RWPE2 (cell line): ENCODE measurements at regions not wholly inside any gene's neighbourhood (a gene's known extent, or its start where the extent isn't known, plus 50 kb on each side); places are given as distances from the start of the nearest gene placed in this dataset.

Experiments
- ATAC-seq: fragments of 200-7000 bp; cut with Tn5 transposase; 3 replicates; pipeline ENCODE4 v1.9.1; 2021; ENCODE audit warnings: low read depth
- DNase-seq: peaks from one replicate; pipeline ENCODE4 v3.0.0-alpha.2; 2020; ENCODE audit warnings: low spot score
- H3K27ac ChIP-seq: fragments of 450-650 bp; 2 replicates; pipeline ENCODE4 v1.5.1; 2017; ENCODE audit warnings: mild to moderate bottlenecking; ENCODE audit not compliant: poor library complexity, severe bottlenecking
- H3K27me3 ChIP-seq: fragments of 250-450 bp; sonication (Bioruptor Pico); 2 replicates; pipeline ENCODE4 v1.5.1; 2021; ENCODE audit warnings: mild to moderate bottlenecking, moderate library complexity; ENCODE audit not compliant: insufficient read depth, poor library complexity, severe bottlenecking
- H3K36me3 ChIP-seq: fragments of 250-450 bp; sonication (Bioruptor Pico); 2 replicates; pipeline ENCODE4 v1.5.1; 2020; ENCODE audit warnings: low read depth, mild to moderate bottlenecking, moderate library complexity
- H3K4me1 ChIP-seq: fragments of 250-450 bp; sonication (Bioruptor Pico); 2 replicates; pipeline ENCODE4 v1.5.1; 2021; ENCODE audit warnings: mild to moderate bottlenecking, moderate library complexity; ENCODE audit not compliant: insufficient read depth, poor library complexity, severe bottlenecking
- H3K4me3 ChIP-seq: fragments of 250-450 bp; sonication (Bioruptor Pico); 2 replicates; pipeline ENCODE4 v1.5.1; 2021; ENCODE audit warnings: mild to moderate bottlenecking, moderate library complexity; ENCODE audit not compliant: severe bottlenecking
- H3K9me3 ChIP-seq: fragments of 250-450 bp; sonication (Bioruptor Pico); 2 replicates; pipeline ENCODE4 v1.5.1; 2021; ENCODE audit warnings: mild to moderate bottlenecking, moderate library complexity; ENCODE audit not compliant: severe bottlenecking
- TF ChIP-seq, protein P1 (sequence below): fragments of 450-650 bp; IDR thresholded peaks from one replicate; pipeline ENCODE4 v1.5.1; 2017; ENCODE audit warnings: mild to moderate bottlenecking, moderate library complexity; ENCODE audit not compliant: poor library complexity, severe bottlenecking

DNA sequence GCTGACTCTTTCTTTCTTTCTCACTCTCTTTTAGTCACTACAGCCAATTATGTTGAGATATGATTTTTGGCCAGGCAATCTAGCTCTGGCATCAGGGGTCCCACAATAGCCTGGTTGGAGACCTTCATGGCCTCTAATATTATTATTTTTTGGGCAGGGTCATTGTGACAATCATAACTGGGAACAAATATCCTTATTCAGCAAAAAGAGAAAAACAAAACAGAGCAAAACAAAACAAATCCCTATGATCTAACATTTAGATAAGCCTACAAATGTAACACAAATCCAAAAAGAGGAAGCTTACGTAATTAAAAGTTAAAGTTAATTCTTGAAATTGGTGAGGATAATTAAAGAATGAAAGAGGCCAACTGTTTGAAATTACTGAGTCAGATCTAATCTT lies 640.0 kb downstream of the TUSC7 start:
- no peak overlapping the region for H3K4me3 ChIP-seq
- ATAC-seq (no peak), DNase-seq (no peak)
- H3K36me3 ChIP-seq: no peaks in the 10 kb centered on the region
- no peaks in the 10 kb centered on the region for H3K4me1 ChIP-seq
- TF ChIP-seq, protein P1, sequence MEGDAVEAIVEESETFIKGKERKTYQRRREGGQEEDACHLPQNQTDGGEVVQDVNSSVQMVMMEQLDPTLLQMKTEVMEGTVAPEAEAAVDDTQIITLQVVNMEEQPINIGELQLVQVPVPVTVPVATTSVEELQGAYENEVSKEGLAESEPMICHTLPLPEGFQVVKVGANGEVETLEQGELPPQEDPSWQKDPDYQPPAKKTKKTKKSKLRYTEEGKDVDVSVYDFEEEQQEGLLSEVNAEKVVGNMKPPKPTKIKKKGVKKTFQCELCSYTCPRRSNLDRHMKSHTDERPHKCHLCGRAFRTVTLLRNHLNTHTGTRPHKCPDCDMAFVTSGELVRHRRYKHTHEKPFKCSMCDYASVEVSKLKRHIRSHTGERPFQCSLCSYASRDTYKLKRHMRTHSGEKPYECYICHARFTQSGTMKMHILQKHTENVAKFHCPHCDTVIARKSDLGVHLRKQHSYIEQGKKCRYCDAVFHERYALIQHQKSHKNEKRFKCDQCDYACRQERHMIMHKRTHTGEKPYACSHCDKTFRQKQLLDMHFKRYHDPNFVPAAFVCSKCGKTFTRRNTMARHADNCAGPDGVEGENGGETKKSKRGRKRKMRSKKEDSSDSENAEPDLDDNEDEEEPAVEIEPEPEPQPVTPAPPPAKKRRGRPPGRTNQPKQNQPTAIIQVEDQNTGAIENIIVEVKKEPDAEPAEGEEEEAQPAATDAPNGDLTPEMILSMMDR: no peak
- H3K9me3 ChIP-seq: no peaks in the 10 kb centered on the region
- H3K27ac ChIP-seq: no peak overlapping the region
- H3K27me3 ChIP-seq: no peaks in the 10 kb centered on the region

DNA sequence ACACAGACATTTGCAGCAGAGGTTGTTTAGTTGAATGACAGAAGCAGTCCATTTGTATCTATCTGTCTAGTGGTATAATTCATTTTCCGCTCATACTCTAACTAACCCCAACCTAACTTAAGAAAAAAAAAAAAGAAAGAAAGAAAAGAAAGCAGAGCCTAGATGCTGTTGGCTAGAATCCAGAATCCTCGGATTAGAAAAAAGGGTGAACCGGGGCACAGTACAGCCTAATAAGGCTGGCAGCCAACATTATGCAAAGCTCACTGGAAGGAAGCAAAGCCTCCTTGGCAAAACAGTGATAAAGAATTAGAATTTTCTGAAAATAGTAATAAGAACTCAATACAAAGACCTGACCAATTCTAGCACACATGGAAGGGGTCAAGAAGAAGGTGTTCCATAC lies 640.8 kb downstream of the TUSC7 start:
- TF ChIP-seq, protein P1: no peak
- no peaks in the 10 kb centered on the region for H3K27me3 ChIP-seq
- no peaks in the 10 kb centered on the region for H3K36me3 ChIP-seq
- ATAC-seq: no peak
- H3K4me3 ChIP-seq: no peak overlapping the region
- H3K27ac ChIP-seq: no peak overlapping the region
- no peaks in the 10 kb centered on the region for H3K9me3 ChIP-seq
- DNase-seq: no peak
- no peaks in the 10 kb centered on the region for H3K4me1 ChIP-seq

DNA sequence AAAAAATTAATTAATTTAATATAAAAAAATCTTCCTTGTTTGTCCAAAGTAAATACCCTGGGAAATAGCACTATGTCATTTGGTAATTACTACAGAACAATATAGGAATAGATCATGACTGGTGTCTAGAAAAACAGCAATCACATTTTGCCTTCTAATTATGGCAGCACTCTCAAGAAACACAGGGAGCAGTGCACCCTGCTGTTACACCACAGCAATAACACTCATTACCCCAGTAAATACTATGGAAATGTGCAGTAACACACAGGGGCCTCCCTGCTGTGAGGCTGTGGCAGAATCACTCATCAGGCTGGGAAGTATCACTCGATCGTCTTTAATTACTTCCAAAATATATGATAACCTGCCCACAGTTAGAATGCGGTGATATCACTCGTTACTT lies 646.0 kb downstream of the TUSC7 start:
- H3K4me3 ChIP-seq: no peak overlapping the region
- H3K9me3 ChIP-seq: no peaks in the 10 kb centered on the region
- ATAC-seq: no peak
- H3K27ac ChIP-seq: no peak overlapping the region
- DNase-seq: no peak
- TF ChIP-seq, protein P1: peak; percentile 5
- H3K4me1 ChIP-seq: no peaks in the 10 kb centered on the region
- no peaks in the 10 kb centered on the region for H3K36me3 ChIP-seq
- no peaks in the 10 kb centered on the region for H3K27me3 ChIP-seq

DNA sequence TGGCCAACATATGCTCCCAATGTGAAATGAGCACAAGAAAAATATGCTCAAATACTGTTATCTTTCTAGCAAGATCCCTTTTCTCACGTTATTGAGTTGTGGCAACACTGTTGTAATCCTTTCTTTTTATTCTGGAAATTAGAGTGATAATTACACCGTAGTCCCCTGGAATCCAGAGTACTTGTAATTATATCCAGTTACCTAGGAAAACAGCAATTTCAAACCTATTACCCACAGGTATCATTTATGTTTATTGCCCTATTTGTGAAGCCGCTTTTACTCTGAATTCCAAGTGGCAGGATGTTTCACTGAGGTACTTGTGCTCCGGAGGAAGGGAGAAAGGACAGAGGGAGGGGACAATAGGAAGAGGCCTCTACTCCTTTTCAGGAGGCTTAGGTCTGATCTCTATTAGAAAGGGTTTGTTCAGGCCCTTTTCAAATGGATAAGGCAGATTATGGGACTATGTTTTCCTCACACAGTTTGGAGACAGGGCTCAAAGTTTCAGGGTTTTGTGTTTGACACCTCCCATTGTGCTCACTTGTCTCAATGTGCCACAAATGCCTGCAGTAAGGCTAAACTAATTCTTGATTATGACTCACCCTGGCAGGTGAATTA lies 646.6 kb downstream of the TUSC7 start:
- ATAC-seq (no peak), DNase-seq (no peak)
- H3K4me1 ChIP-seq: no peaks in the 10 kb centered on the region
- H3K4me3 ChIP-seq: no peak overlapping the region
- H3K9me3 ChIP-seq: no peaks in the 10 kb centered on the region
- no peaks in the 10 kb centered on the region for H3K36me3 ChIP-seq
- TF ChIP-seq, protein P1: no peak
- no peaks in the 10 kb centered on the region for H3K27me3 ChIP-seq
- no peak overlapping the region for H3K27ac ChIP-seq

DNA sequence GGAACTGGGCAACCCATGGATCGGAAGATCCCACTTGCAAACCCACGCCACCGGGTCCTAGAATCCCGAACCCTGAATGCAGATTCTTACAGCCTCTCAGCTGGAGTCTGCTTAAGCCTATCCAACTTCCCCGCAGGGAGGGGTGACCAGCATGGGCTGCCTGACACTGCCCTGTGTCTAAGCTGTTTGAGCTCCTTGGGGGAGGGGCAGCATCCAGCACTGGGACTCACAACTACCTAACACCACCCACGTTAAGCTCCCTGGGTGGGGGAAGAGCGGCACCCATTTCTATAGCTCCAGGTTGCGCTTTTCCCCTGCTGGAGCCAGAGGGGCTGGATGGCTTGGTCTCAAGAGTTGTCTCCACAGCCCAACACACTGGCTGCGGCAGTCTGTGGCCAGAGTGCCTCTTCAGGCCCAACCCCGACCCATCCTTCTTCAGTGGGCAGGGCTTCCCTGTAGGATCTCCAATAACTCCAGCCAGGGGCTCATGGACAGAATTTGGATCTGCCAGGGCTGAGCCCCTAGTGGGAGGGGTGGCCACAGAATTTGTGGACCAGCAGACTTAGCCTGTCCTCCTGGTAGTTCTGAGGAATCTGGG lies 649.2 kb downstream of the TUSC7 start:
- Histone ChIP-seq H3K4me3 (no peak overlapping the region), H3K27me3 (no peaks in the 10 kb centered on the region), H3K4me1 (no peaks in the 10 kb centered on the region), H3K27ac (no peak overlapping the region), H3K9me3 (no peaks in the 10 kb centered on the region), H3K36me3 (no peaks in the 10 kb centered on the region)
- DNase-seq (no peak), ATAC-seq (no peak)
- TF ChIP-seq, protein P1: no peak
